Mesendoderm (in vitro differentiated cells): ENCODE measurements at regions not wholly inside any gene's neighbourhood (a gene's known extent, or its start where the extent isn't known, plus 50 kb on each side); places are given as distances from the start of the nearest gene placed in this dataset.

Source experiments
- DNase-seq: peaks from one replicate; pipeline ENCODE4 v3.0.0; 2013
- H2AK5ac ChIP-seq: 2 replicates; pipeline ENCODE4 v1.6.1; 2013; ENCODE audit warnings: low read length, inconsistent platforms
- H2BK120ac ChIP-seq: 2 replicates; pipeline ENCODE4 v1.6.1; 2013; ENCODE audit warnings: low read depth, mild to moderate bottlenecking, low read length, moderate library complexity, mixed read lengths
- H2BK15ac ChIP-seq: replicated peaks from 2 replicates; pipeline ENCODE4 v1.6.1; 2013; ENCODE audit warnings: low read depth, mild to moderate bottlenecking, moderate library complexity
- H2BK5ac ChIP-seq: 2 replicates; pipeline ENCODE4 v1.6.1; 2013; ENCODE audit warnings: low read length, inconsistent platforms
- H3K18ac ChIP-seq: 2 replicates; pipeline ENCODE4 v1.6.1; 2013; ENCODE audit warnings: mild to moderate bottlenecking, low read length, mixed read lengths
- H3K23ac ChIP-seq: one replicate; pipeline ENCODE4 v1.6.1; 2013; ENCODE audit warnings: low read length
- H3K27ac ChIP-seq: 2 replicates; pipeline ENCODE4 v1.5.1; 2013; ENCODE audit warnings: low read depth, mild to moderate bottlenecking, inconsistent platforms, low read length, moderate library complexity
- H3K27me3 ChIP-seq: 2 replicates; pipeline ENCODE4 v1.6.1; 2013; ENCODE audit warnings: low read length, control low read depth, mild to moderate bottlenecking, inconsistent platforms; ENCODE audit not compliant: insufficient read depth, poor library complexity
- H3K36me3 ChIP-seq: 2 replicates; pipeline ENCODE4 v1.6.1; 2013; ENCODE audit warnings: low read length, inconsistent platforms; ENCODE audit not compliant: control insufficient read depth, insufficient read depth
- H3K4ac ChIP-seq: one replicate; pipeline ENCODE4 v1.6.1; 2013; ENCODE audit warnings: low read depth, mild to moderate bottlenecking, low read length, moderate library complexity
- H3K4me1 ChIP-seq: 2 replicates; pipeline ENCODE4 v1.6.1; 2013; ENCODE audit warnings: low read depth, low read length, inconsistent platforms; ENCODE audit not compliant: control insufficient read depth
- H3K4me2 ChIP-seq: 2 replicates; pipeline ENCODE4 v1.6.1; 2013; ENCODE audit warnings: low read length
- H3K4me3 ChIP-seq: 2 replicates; pipeline ENCODE4 v1.5.1; 2013; ENCODE audit warnings: mild to moderate bottlenecking, low read length
- H3K56ac ChIP-seq: one replicate; pipeline ENCODE4 v1.6.1; 2013; ENCODE audit warnings: low read length
- H3K79me1 ChIP-seq: 2 replicates; pipeline ENCODE4 v1.6.1; 2013; ENCODE audit warnings: low read length, inconsistent platforms
- H3K79me2 ChIP-seq: 2 replicates; pipeline ENCODE4 v1.6.1; 2013; ENCODE audit warnings: mild to moderate bottlenecking, low read length; ENCODE audit not compliant: control insufficient read depth, insufficient read depth
- H3K9ac ChIP-seq: 2 replicates; pipeline ENCODE4 v1.6.1; 2013; ENCODE audit warnings: low read length, inconsistent platforms
- H4K5ac ChIP-seq: one replicate; pipeline ENCODE4 v1.6.1; 2013; ENCODE audit warnings: low read length
- H4K8ac ChIP-seq: one replicate; pipeline ENCODE4 v1.6.1; 2013; ENCODE audit warnings: low read depth, mild to moderate bottlenecking, control low read depth, low read length, moderate library complexity
- WGBS: extraction: QIAGEN DNeasy Blood & Tissue Kit; methylation state at CpG from one replicate; pipeline ENCODE4 v1.1.7; 2013; ENCODE audit warnings: low lambda C conversion rate, missing lambda C conversion rate; ENCODE audit not compliant: insufficient coverage; ENCODE audit errors: extremely low coverage; 5-methylcytosine and 5-hydroxymethylcytosine counted together

DNA sequence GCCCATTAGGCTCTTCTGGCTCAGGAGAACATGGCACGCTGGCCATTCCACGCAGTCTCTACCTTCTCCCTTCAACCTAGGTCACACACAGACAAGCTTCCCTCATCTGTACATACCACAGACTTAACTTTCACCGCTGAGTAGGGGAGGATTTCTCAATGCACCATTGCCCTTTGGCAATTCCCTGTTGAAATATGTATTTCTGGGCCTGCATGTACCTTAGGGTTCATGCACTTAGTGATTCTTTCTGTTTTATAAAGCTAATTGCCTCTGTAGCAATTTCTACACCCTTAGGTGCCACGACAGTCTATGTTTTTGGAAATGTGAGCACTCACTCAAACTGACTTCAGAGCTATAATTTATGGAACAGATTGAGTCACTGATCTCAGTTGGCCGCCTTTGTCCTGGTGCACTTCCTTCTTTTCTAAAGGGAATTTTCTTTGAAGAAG lies 253.8 kb upstream of the PRDM1 start:
- Histone ChIP-seq H3K79me1 (no peaks in the 10 kb centered on the region), H3K4me1 (no peaks in the 10 kb centered on the region), H3K27ac (no peak overlapping the region), H2BK15ac (no peak overlapping the region), H3K4me3 (no peak overlapping the region), H2BK120ac (no peak overlapping the region), H3K36me3 (no peaks in the 10 kb centered on the region), H3K27me3 (no peaks in the 10 kb centered on the region), H3K9ac (no peak overlapping the region), H3K18ac (no peak overlapping the region), H2BK5ac (no peak overlapping the region), H3K4me2 (no peak overlapping the region), H3K56ac (no peak overlapping the region), H4K5ac (no peak overlapping the region), H4K8ac (no peak overlapping the region), H3K23ac (no peak overlapping the region), H2AK5ac (no peak overlapping the region), H3K4ac (no peak overlapping the region), H3K79me2 (no peaks in the 10 kb centered on the region)
- WGBS: no CpG with 5 or more reads among the region's 5 CpGs
- DNase-seq: no peak

DNA sequence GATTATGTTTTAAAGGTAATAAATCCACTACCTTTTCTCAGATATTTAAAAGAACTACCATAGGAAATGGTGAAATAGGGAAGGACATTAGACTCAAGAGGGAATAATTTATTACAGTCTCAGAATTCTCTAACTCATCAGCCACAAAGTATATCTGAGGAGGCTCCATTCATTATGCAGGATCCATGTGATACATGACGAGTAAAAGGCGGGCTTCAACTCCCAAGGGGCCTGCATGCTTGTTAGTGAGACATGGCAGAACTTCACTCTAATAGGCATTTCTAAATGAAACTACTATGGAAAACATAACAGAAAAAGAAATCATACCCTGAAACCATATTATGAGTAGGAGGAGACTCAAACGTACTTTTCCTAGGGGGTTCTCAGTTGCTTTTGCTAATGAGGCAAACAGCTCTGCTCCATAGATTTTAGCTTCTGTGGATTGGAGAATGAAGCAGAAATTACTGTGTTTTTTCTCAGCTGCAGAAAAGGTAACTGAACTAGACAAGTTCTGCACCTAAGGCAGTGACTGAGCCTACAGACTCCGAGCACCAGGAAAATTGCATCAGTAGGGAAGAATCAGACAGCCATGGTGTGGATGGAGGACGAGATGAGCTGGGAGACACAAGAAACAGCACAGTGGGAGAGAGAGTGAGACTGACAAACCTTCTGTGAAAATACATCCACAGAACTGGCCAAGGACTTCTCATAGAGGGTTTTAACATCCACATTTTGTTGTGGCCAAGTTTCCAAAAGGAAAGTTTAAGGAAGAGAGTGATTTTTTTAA lies 254.6 kb upstream of the PRDM1 start:
- H3K4ac ChIP-seq: no peak overlapping the region
- H3K79me1 ChIP-seq: no peaks in the 10 kb centered on the region
- H3K9ac ChIP-seq: no peak overlapping the region
- H3K79me2 ChIP-seq: no peaks in the 10 kb centered on the region
- no peaks in the 10 kb centered on the region for H3K4me1 ChIP-seq
- H2AK5ac ChIP-seq: no peak overlapping the region
- H3K36me3 ChIP-seq: no peaks in the 10 kb centered on the region
- H2BK15ac ChIP-seq: no peak overlapping the region
- H3K4me3 ChIP-seq: no peak overlapping the region
- no peak overlapping the region for H3K56ac ChIP-seq
- H3K27me3 ChIP-seq: no peaks in the 10 kb centered on the region
- no peak overlapping the region for H4K8ac ChIP-seq
- H2BK5ac ChIP-seq: no peak overlapping the region
- no peak overlapping the region for H2BK120ac ChIP-seq
- H3K18ac ChIP-seq: no peak overlapping the region
- no peak overlapping the region for H3K23ac ChIP-seq
- no CpG with 5 or more reads among the region's 5 CpGs for WGBS
- no peak for DNase-seq
- H4K5ac ChIP-seq: no peak overlapping the region
- no peak overlapping the region for H3K4me2 ChIP-seq
- H3K27ac ChIP-seq: no peak overlapping the region

DNA sequence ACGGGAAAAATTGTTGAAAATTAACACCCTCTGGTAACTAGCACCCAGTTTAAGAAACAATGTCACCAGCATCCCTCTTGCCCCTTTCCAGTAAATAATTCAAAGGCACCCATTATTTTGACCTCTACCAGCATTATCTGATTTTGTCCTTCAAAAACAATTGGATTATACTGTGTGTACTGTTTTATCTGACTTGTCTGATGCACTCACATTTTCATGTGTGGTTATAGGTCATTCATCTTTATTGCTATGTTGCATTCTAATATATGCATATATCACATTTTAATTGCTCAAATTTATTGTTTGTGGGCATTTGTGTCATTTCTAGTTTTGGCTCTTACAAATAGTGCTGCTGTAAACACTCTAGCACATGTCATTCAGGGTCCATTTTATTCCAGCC lies 260.9 kb upstream of the PRDM1 start:
- Histone ChIP-seq H3K27me3 (no peaks in the 10 kb centered on the region), H3K4me3 (no peak overlapping the region), H2AK5ac (no peak overlapping the region), H3K4ac (no peak overlapping the region), H3K23ac (no peak overlapping the region), H3K18ac (no peak overlapping the region), H2BK5ac (no peak overlapping the region), H2BK120ac (no peak overlapping the region), H3K4me2 (no peak overlapping the region), H3K79me2 (no peaks in the 10 kb centered on the region), H3K79me1 (no peaks in the 10 kb centered on the region), H2BK15ac (no peak overlapping the region), H4K5ac (no peak overlapping the region), H3K36me3 (no peaks in the 10 kb centered on the region), H3K4me1 (no peaks in the 10 kb centered on the region), H3K56ac (no peak overlapping the region), H3K9ac (no peak overlapping the region), H3K27ac (no peak overlapping the region), H4K8ac (no peak overlapping the region)
- no CpG with 5 or more reads among the region's 1 CpG for WGBS
- DNase-seq: no peak

DNA sequence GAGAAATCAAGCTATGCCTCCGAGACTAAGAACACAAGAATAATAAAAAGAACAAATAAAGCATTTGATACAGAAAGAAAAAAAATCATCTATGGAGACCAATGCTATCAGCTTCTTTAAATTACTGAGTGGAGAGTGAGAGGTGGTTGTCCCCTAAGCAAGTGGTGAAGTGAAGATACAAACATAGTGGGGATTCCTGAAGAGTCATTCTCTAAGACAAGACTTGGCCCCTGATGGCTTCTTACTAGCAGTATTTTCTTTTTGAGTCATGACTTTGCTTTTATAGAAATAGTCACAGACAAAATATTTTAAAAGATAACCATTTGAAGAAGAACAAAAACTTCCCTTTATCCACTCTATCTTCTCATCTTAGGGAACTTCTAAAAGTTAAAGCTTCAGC lies 261.4 kb upstream of the PRDM1 start:
- no peak overlapping the region for H2BK15ac ChIP-seq
- H3K4me3 ChIP-seq: no peak overlapping the region
- no peak overlapping the region for H2BK120ac ChIP-seq
- no peak overlapping the region for H3K4ac ChIP-seq
- no peaks in the 10 kb centered on the region for H3K36me3 ChIP-seq
- H4K8ac ChIP-seq: no peak overlapping the region
- no peak overlapping the region for H3K23ac ChIP-seq
- H2AK5ac ChIP-seq: no peak overlapping the region
- no peak overlapping the region for H3K18ac ChIP-seq
- DNase-seq: no peak
- H3K9ac ChIP-seq: no peak overlapping the region
- H3K27ac ChIP-seq: no peak overlapping the region
- no peak overlapping the region for H3K56ac ChIP-seq
- no CpG with 5 or more reads among the region's 1 CpG for WGBS
- no peak overlapping the region for H4K5ac ChIP-seq
- H3K4me2 ChIP-seq: no peak overlapping the region
- H3K79me1 ChIP-seq: no peaks in the 10 kb centered on the region
- no peak overlapping the region for H2BK5ac ChIP-seq
- no peaks in the 10 kb centered on the region for H3K4me1 ChIP-seq
- no peaks in the 10 kb centered on the region for H3K79me2 ChIP-seq
- H3K27me3 ChIP-seq: no peaks in the 10 kb centered on the region

DNA sequence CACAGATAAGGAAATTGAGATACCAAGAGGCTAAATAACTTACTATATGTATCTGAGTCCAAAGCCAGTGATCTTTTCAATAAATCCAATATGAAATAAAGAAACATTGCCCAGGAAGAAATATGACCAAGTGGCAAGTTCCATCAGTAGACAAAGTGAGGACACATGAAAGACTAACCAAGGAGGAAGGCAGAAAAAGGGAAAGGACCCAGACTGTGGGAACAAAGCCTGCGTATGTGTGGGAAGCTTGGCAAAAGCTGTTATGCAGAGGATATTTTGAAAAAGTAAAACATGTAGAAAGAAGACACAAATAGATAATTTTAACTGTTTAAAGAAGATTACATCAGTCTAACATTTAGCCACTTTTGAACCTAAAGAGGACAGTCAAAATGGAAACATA lies 264.4 kb upstream of the PRDM1 start:
- Histone ChIP-seq H4K8ac (no peak overlapping the region), H3K9ac (no peak overlapping the region), H3K4me3 (no peak overlapping the region), H3K23ac (no peak overlapping the region), H3K79me2 (no peaks in the 10 kb centered on the region), H2AK5ac (no peak overlapping the region), H4K5ac (no peak overlapping the region), H3K27me3 (no peaks in the 10 kb centered on the region), H3K27ac (no peak overlapping the region), H2BK5ac (no peak overlapping the region), H2BK15ac (no peak overlapping the region), H2BK120ac (no peak overlapping the region), H3K4ac (no peak overlapping the region), H3K36me3 (no peaks in the 10 kb centered on the region), H3K56ac (no peak overlapping the region), H3K79me1 (no peaks in the 10 kb centered on the region), H3K4me2 (no peak overlapping the region), H3K4me1 (no peaks in the 10 kb centered on the region), H3K18ac (no peak overlapping the region)
- WGBS: no CpG with 5 or more reads among the region's 1 CpG
- no peak for DNase-seq

DNA sequence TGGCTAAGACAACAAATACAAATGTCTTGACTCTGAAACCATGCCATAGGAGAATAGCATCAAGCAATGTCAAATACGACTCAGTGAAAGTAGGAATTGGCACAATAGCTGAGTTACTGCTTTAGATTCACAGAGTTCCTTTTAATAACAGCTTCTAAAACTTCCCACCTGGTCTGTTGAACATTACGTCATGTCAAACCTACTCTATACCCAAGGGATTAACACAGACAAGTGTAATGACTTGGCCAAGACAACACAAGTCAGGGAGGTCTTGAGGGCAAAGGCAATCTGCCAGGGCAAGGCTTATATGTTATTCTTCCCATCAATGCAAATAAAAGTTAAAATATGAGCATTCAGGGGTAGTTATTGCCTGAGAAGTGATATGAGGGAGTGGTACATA lies 265.1 kb upstream of the PRDM1 start:
- Histone ChIP-seq H3K56ac (no peak overlapping the region), H4K8ac (no peak overlapping the region), H3K36me3 (no peaks in the 10 kb centered on the region), H2BK15ac (no peak overlapping the region), H3K23ac (no peak overlapping the region), H3K18ac (no peak overlapping the region), H2BK5ac (no peak overlapping the region), H2AK5ac (no peak overlapping the region), H3K4me3 (no peak overlapping the region), H2BK120ac (no peak overlapping the region), H3K4me2 (no peak overlapping the region), H3K4me1 (no peaks in the 10 kb centered on the region), H3K27ac (no peak overlapping the region), H3K79me1 (no peaks in the 10 kb centered on the region), H3K4ac (no peak overlapping the region), H3K79me2 (no peaks in the 10 kb centered on the region), H3K9ac (no peak overlapping the region), H4K5ac (no peak overlapping the region), H3K27me3 (no peaks in the 10 kb centered on the region)
- no peak for DNase-seq
- no CpG with 5 or more reads among the region's 2 CpGs for WGBS
